ENCODE measurements at regions not wholly inside any gene's neighbourhood (a gene's known extent, or its start where the extent isn't known, plus 50 kb on each side); places are given as distances from the start of the nearest gene placed in this dataset.

- H3K4me3 ChIP-seq (ENCODE audit: control extremely low read depth in 1 of 5, extremely low read depth in 1 of 5, insufficient read depth in 1 of 5, low read depth in 2 of 5, low read length in 4 of 5): no peak overlapping the region
- no peak for DNase-seq
- no peaks in the 10 kb centered on the region for H3K9me3 Mint-ChIP-seq (ENCODE audit: insufficient read depth)
- no peak overlapping the region for H3K4me3 Mint-ChIP-seq
- no peaks in the 10 kb centered on the region for H3K4me1 ChIP-seq (ENCODE audit: control insufficient read depth in 2 of 2, insufficient read depth in 2 of 2, low read length in 2 of 2)
- peaks cover 0 to 9% (median 0%) of the 10 kb centered on the region in 3 donors for H3K9me3 ChIP-seq (ENCODE audit: control extremely low read depth in 1 of 3, control insufficient read depth in 2 of 3, insufficient read depth in 1 of 3, low read length in 2 of 3)
- TF ChIP-seq CTCF (IDR thresholded peaks at IDR 0.05) (no peak), EZH2 (IDR thresholded peaks at IDR 0.05; ENCODE audit: borderline replicate concordance, insufficient read depth, low read depth, low read length, poor library complexity, severe bottlenecking) (no peak)
- no peaks in the 10 kb centered on the region for H3K4me1 Mint-ChIP-seq
- no peak overlapping the region for H3K27ac ChIP-seq (ENCODE audit: low read length in 2 of 2)
- H3K27me3 Mint-ChIP-seq: no peaks in the 10 kb centered on the region
- CTCF ChIA-PET: interaction anchor here (0.6 kb wide), 1 partner anchor 235 kb away, joined by 3 read pairs; no protein-coding TSS in a partner anchor
- H3K4me2 ChIP-seq (replicated peaks; ENCODE audit: low read depth, low read length, poor library complexity, severe bottlenecking): no peak overlapping the region
- no peaks in the 10 kb centered on the region for H3K27me3 ChIP-seq (replicated peaks in 1 of 4; ENCODE audit: control extremely low read depth in 1 of 4, control insufficient read depth in 3 of 4, insufficient read depth in 4 of 4, low read length in 3 of 4)
- H3K79me2 ChIP-seq (ENCODE audit: control insufficient read depth, insufficient read depth, low read length): no peaks in the 10 kb centered on the region
- intact Hi-C loops (cut with micrococcal nuclease): no loop called here
- 68% methylated on average over 4 of the region's 4 CpGs for WGBS (ENCODE audit: insufficient coverage)
- H2AFZ ChIP-seq (ENCODE audit: insufficient read depth, low read depth, low read length, poor library complexity, severe bottlenecking): no peak overlapping the region
- no peaks in the 10 kb centered on the region for H3K36me3 ChIP-seq (replicated peaks in 1 of 2; ENCODE audit: control extremely low read depth in 1 of 2, control insufficient read depth in 1 of 2, extremely low read depth in 1 of 2, insufficient read depth in 2 of 2, low read length in 1 of 2)
- ATAC-seq (ENCODE audit: low read depth): no peak
- H4K20me1 ChIP-seq (ENCODE audit: control insufficient read depth, insufficient read depth, low read length, poor library complexity, severe bottlenecking): no peaks in the 10 kb centered on the region
- POLR2A ChIA-PET: no interaction called here
- H3K9ac ChIP-seq (ENCODE audit: low read length): no peak overlapping the region
- no peak overlapping the region for H3K27ac Mint-ChIP-seq
These were observed 299.2 kb downstream of the MN1 start for GRCh38 chr22:27502327-27502726.

DNA sequence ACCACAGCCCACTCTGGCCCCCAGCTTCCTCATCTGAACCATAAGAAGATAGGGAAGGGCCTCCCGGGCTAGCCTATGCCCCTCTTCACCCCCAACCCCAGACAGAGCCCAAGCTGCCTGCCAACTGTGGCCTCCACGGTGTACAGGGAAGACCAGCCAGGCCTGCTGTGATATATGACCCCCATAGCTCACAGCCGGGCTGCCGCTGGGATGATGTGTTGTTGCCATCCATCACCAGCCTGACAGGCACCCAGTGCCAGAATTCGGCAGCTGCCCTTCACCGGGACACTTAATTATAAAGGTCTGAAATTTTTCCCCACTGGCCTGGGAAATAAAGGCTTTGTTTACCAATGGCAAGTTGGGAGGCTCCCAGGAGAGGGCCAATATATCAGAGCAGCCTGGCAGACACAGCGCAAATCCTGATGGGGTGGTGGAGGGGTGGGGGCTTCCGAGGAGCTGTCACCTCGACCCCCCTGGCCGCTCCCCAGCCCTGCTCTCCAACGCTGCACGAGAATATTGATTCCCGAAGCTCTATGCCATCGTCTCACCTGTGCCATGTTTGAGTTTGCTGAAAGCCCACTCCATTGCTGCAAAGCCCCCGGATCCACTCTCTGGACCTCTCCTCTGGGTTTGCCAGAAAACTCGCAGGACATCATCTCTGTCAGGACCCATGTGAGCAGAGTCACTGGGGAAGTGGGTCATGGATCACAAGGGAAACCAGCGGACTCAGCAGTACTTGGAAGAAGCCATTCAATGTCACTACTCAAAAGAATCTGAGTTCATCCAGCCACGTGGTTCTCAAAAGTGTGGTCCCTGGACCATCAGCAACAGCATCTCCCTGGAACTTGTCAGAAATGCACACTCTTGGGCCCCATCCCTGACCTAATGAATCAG is 296.9 kb downstream of the MN1 start:
- Histone ChIP-seq H3K4me1 (ENCODE audit: control insufficient read depth in 2 of 2, insufficient read depth in 2 of 2, low read length in 2 of 2) (no peaks in the 10 kb centered on the region), H3K4me3 (ENCODE audit: control extremely low read depth in 1 of 5, extremely low read depth in 1 of 5, insufficient read depth in 1 of 5, low read depth in 2 of 5, low read length in 4 of 5) (no peak overlapping the region), H3K27me3 (replicated peaks in 1 of 4; ENCODE audit: control extremely low read depth in 1 of 4, control insufficient read depth in 3 of 4, insufficient read depth in 4 of 4, low read length in 3 of 4) (no peaks in the 10 kb centered on the region), H3K79me2 (ENCODE audit: control insufficient read depth, insufficient read depth, low read length) (no peaks in the 10 kb centered on the region), H3K36me3 (replicated peaks in 1 of 2; ENCODE audit: control extremely low read depth in 1 of 2, control insufficient read depth in 1 of 2, extremely low read depth in 1 of 2, insufficient read depth in 2 of 2, low read length in 1 of 2) (no peaks in the 10 kb centered on the region), H3K9me3 (ENCODE audit: control extremely low read depth in 1 of 3, control insufficient read depth in 2 of 3, insufficient read depth in 1 of 3, low read length in 2 of 3) (peaks cover 0 to 8% (median 0%) of the 10 kb centered on the region in 3 donors), H2AFZ (ENCODE audit: insufficient read depth, low read depth, low read length, poor library complexity, severe bottlenecking) (no peak overlapping the region), H3K4me2 (replicated peaks; ENCODE audit: low read depth, low read length, poor library complexity, severe bottlenecking) (no peak overlapping the region), H3K9ac (ENCODE audit: low read length) (no peak overlapping the region), H4K20me1 (ENCODE audit: control insufficient read depth, insufficient read depth, low read length, poor library complexity, severe bottlenecking) (no peaks in the 10 kb centered on the region), H3K27ac (ENCODE audit: low read length in 2 of 2) (no peak overlapping the region)
- ChIA-PET CTCF (no interaction called here), POLR2A (no interaction called here)
- Mint-ChIP-seq H3K4me1 (no peaks in the 10 kb centered on the region), H3K9me3 (ENCODE audit: insufficient read depth) (no peaks in the 10 kb centered on the region), H3K27ac (no peak overlapping the region), H3K4me3 (no peak overlapping the region), H3K27me3 (no peaks in the 10 kb centered on the region)
- intact Hi-C loops (cut with micrococcal nuclease): no loop called here
- ATAC-seq (ENCODE audit: low read depth) (no peak), DNase-seq (no peak)
- WGBS (ENCODE audit: insufficient coverage): 86% methylated on average over 14 of the region's 18 CpGs
- TF ChIP-seq EZH2 (IDR thresholded peaks at IDR 0.05; ENCODE audit: borderline replicate concordance, insufficient read depth, low read depth, low read length, poor library complexity, severe bottlenecking) (no peak), CTCF (IDR thresholded peaks at IDR 0.05) (no peak)
